Eye (tissue), 1 donor: ENCODE measurements at regions not wholly inside any gene's neighbourhood (a gene's known extent, or its start where the extent isn't known, plus 50 kb on each side); places are given as distances from the start of the nearest gene placed in this dataset.

Source experiments
- DNase-seq: peaks from one replicate; pipeline ENCODE4 v3.0.0-alpha.2; 2015

- DNase-seq: no peak
These were observed 132.3 kb upstream of the NEO1 start for GRCh38 chr15:72919936-72920465.

GRCh38 chr15:72916897-72917296, 133.3 kb upstream of the ADPGK start:
- DNase-seq: no peak

GRCh38 chr15:72916378-72916777, 132.8 kb upstream of the ADPGK start:
- no peak for DNase-seq

GRCh38 chr15:72915843-72916242, 132.3 kb upstream of the ADPGK start:
- DNase-seq: no peak

GRCh38 chr15:72912996-72913395, 129.4 kb upstream of the ADPGK start:
- peak; percentile 77 for DNase-seq

GRCh38 chr15:72912121-72912520, 128.6 kb upstream of the ADPGK start:
- peak; percentile 61 for DNase-seq

- no peak for DNase-seq
These were observed 128.1 kb upstream of the ADPGK start for GRCh38 chr15:72911626-72912025.

- no peak for DNase-seq
These were observed 125.2 kb upstream of the ADPGK start for GRCh38 chr15:72908713-72909112.

GRCh38 chr15:72907733-72908132, 124.2 kb upstream of the ADPGK start:
- peak; percentile 74 for DNase-seq

- no peak for DNase-seq
These were observed 119.3 kb upstream of the ADPGK start for GRCh38 chr15:72902919-72903260.

- DNase-seq: peak; percentile 46
These were observed 118.8 kb upstream of the ADPGK start for GRCh38 chr15:72902245-72902918.

GRCh38 chr15:72892986-72893385, 109.4 kb upstream of the ADPGK start:
- DNase-seq: no peak

GRCh38 chr15:72890043-72890442, 106.5 kb upstream of the ADPGK start:
- DNase-seq: peak; percentile 64

- no peak for DNase-seq
These were observed 106.0 kb upstream of the ADPGK start for GRCh38 chr15:72889545-72889944.

- no peak for DNase-seq
These were observed 105.3 kb upstream of the ADPGK start for GRCh38 chr15:72888811-72889210.

- no peak for DNase-seq
These were observed 104.7 kb upstream of the ADPGK start for GRCh38 chr15:72888211-72888610.

GRCh38 chr15:72887376-72887775, 103.8 kb upstream of the ADPGK start:
- DNase-seq: no peak

- no peak for DNase-seq
These were observed 100.8 kb upstream of the ADPGK start for GRCh38 chr15:72884311-72884710.

- no peak for DNase-seq
These were observed 90.0 kb upstream of the ADPGK start for GRCh38 chr15:72873379-72874233.

GRCh38 chr15:72872066-72872845, 88.7 kb upstream of the ADPGK start:
- DNase-seq: no peak

- DNase-seq: no peak
These were observed 83.5 kb upstream of the ADPGK start for GRCh38 chr15:72866866-72867616.

GRCh38 chr15:72866182-72866581, 82.6 kb upstream of the ADPGK start:
- no peak for DNase-seq

- no peak for DNase-seq
These were observed 81.9 kb upstream of the ADPGK start for GRCh38 chr15:72865486-72865885.
